H9 (cell line): ENCODE measurements at regions not wholly inside any gene's neighbourhood (a gene's known extent, or its start where the extent isn't known, plus 50 kb on each side); places are given as distances from the start of the nearest gene placed in this dataset.
"Not testable (repeated sequence)": the region's sequence is repeated elsewhere in the genome, so short reads cannot be mapped to it uniquely, and the experiment has no call there.

ENCODE experiments used
- DNase-seq: peaks from one replicate; pipeline ENCODE4 v3.0.0-alpha.2; 2017
- H2AFZ ChIP-seq: one replicate; pipeline ENCODE4 v1.6.1; 2013; ENCODE audit warnings: mild to moderate bottlenecking, low read length, control low read depth, moderate library complexity
- H2AK5ac ChIP-seq: 2 replicates; pipeline ENCODE4 v1.6.1; 2013; ENCODE audit warnings: low read length, control low read depth, mixed read lengths; ENCODE audit not compliant: insufficient read length
- H2BK120ac ChIP-seq: one replicate; pipeline ENCODE4 v1.6.1; 2013; ENCODE audit warnings: low read depth, mild to moderate bottlenecking, low read length, control low read depth, inconsistent platforms; ENCODE audit not compliant: poor library complexity, severe bottlenecking
- H2BK12ac ChIP-seq: 2 replicates; pipeline ENCODE4 v1.6.1; 2013; ENCODE audit warnings: low read length, control low read depth, mixed read lengths, low read depth; ENCODE audit not compliant: insufficient read length
- H2BK15ac ChIP-seq: 2 replicates; pipeline ENCODE4 v1.6.1; 2013; ENCODE audit warnings: low read depth, low read length, control low read depth
- H2BK20ac ChIP-seq: one replicate; pipeline ENCODE4 v1.6.1; 2013; ENCODE audit warnings: low read depth, mild to moderate bottlenecking, low read length, control low read depth, inconsistent platforms; ENCODE audit not compliant: poor library complexity, severe bottlenecking
- H2BK5ac ChIP-seq: 2 replicates; pipeline ENCODE4 v1.6.1; 2013; ENCODE audit warnings: low read length, control low read depth, mixed read lengths; ENCODE audit not compliant: insufficient read length
- H3K14ac ChIP-seq: 2 replicates; pipeline ENCODE4 v1.6.1; 2013; ENCODE audit warnings: low read length, control low read depth; ENCODE audit not compliant: insufficient read depth
- H3K18ac ChIP-seq: 2 replicates; pipeline ENCODE4 v1.6.1; 2013; ENCODE audit warnings: low read depth, mild to moderate bottlenecking, mixed read lengths, low read length, control low read depth; ENCODE audit not compliant: insufficient read length
- H3K23ac ChIP-seq: 2 replicates; pipeline ENCODE4 v1.6.1; 2013; ENCODE audit warnings: low read length, control low read depth, mixed read lengths, low read depth; ENCODE audit not compliant: insufficient read length
- H3K23me2 ChIP-seq: 2 replicates; pipeline ENCODE4 v1.6.1; 2013; ENCODE audit warnings: low read depth, mild to moderate bottlenecking, mixed read lengths, low read length, control low read depth; ENCODE audit not compliant: insufficient read length, poor library complexity, severe bottlenecking
- H3K27ac ChIP-seq: 2 replicates; pipeline ENCODE4 v1.5.1; 2013; ENCODE audit warnings: low read length, control low read depth, mixed read lengths, low read depth; ENCODE audit not compliant: insufficient read length
- H3K27me3 ChIP-seq: 2 replicates; pipeline ENCODE4 v1.6.1; 2013; ENCODE audit warnings: low read length, control low read depth, inconsistent platforms; ENCODE audit not compliant: insufficient read depth
- H3K4ac ChIP-seq: 2 replicates; pipeline ENCODE4 v1.6.1; 2013; ENCODE audit warnings: low read depth, mild to moderate bottlenecking, control low read depth, inconsistent platforms, low read length, moderate library complexity
- H3K4me1 ChIP-seq: 2 replicates; pipeline ENCODE4 v1.6.1; 2013; ENCODE audit warnings: low read length, control low read depth, inconsistent platforms; ENCODE audit not compliant: insufficient read depth
- H3K4me2 ChIP-seq: 2 replicates; pipeline ENCODE4 v1.6.1; 2013; ENCODE audit warnings: low read length, control low read depth, mixed read lengths; ENCODE audit not compliant: insufficient read length, insufficient read depth
- H3K56ac ChIP-seq: 2 replicates; pipeline ENCODE4 v1.6.1; 2013; ENCODE audit warnings: low read depth, mild to moderate bottlenecking, mixed read lengths, low read length, control low read depth; ENCODE audit not compliant: insufficient read length
- H3K79me1 ChIP-seq: 2 replicates; pipeline ENCODE4 v1.6.1; 2013; ENCODE audit warnings: low read depth, mild to moderate bottlenecking, moderate library complexity, low read length, control low read depth, inconsistent platforms; ENCODE audit not compliant: insufficient read depth, poor library complexity, severe bottlenecking
- H3K79me2 ChIP-seq: 2 replicates; pipeline ENCODE4 v1.6.1; 2013; ENCODE audit warnings: low read length, control low read depth, inconsistent platforms; ENCODE audit not compliant: insufficient read depth
- H3K9ac ChIP-seq: 2 replicates; pipeline ENCODE4 v1.6.1; 2013; ENCODE audit warnings: low read length, control low read depth, mixed read lengths; ENCODE audit not compliant: insufficient read length; ENCODE audit errors: extremely low read depth
- H3K9me3 ChIP-seq: one replicate; pipeline ENCODE4 v1.6.1; 2013; ENCODE audit warnings: low read depth, low read length, inconsistent platforms; ENCODE audit not compliant: control insufficient read depth
- H3T11ph ChIP-seq: one replicate; pipeline ENCODE4 v1.6.1; 2013; ENCODE audit warnings: mild to moderate bottlenecking, low read length, control low read depth, inconsistent platforms
- H4K20me1 ChIP-seq: one replicate; pipeline ENCODE4 v1.6.1; 2013; ENCODE audit not compliant: control insufficient read depth, insufficient read length, insufficient read depth
- H4K5ac ChIP-seq: 2 replicates; pipeline ENCODE4 v1.6.1; 2013; ENCODE audit warnings: low read depth, mild to moderate bottlenecking, mixed read lengths, low read length, control low read depth; ENCODE audit not compliant: insufficient read length
- H4K8ac ChIP-seq: replicated peaks from 2 replicates; pipeline ENCODE4 v1.6.1; 2013; ENCODE audit warnings: low read length, control low read depth, mixed read lengths, low read depth; ENCODE audit not compliant: insufficient read length
- H4K91ac ChIP-seq: 2 replicates; pipeline ENCODE4 v1.6.1; 2013; ENCODE audit warnings: low read depth, mild to moderate bottlenecking, moderate library complexity, mixed read lengths, low read length, control low read depth; ENCODE audit not compliant: insufficient read length
- H3K27ac Mint-ChIP-seq, 3 experiments: 2 replicates in 2 of 3; 3 replicates in 1 of 3; pipeline ENCODE4 v1.8.0; 2020 to 2021; ENCODE audit warnings: mixed read lengths in 3 of 3, mild to moderate bottlenecking in 1 of 3, moderate library complexity in 1 of 3
- H3K27me3 Mint-ChIP-seq: 2 replicates; pipeline ENCODE4 v1.8.0; 2021; ENCODE audit warnings: low read depth, mild to moderate bottlenecking, moderate library complexity, mixed read lengths
- H3K36me3 Mint-ChIP-seq, 3 experiments: 2 replicates in 2 of 3; 3 replicates in 1 of 3; pipeline ENCODE4 v1.8.0; 2020 to 2021; ENCODE audit warnings: low read depth in 3 of 3, mixed read lengths in 3 of 3; ENCODE audit not compliant: insufficient read depth in 1 of 3
- H3K4me1 Mint-ChIP-seq, 2 experiments: 2 replicates each; pipeline ENCODE4 v1.8.0; 2020; ENCODE audit warnings: mixed read lengths in 2 of 2
- H3K4me3 Mint-ChIP-seq, 2 experiments: 2 replicates in 1 of 2; 3 replicates in 1 of 2; pipeline ENCODE4 v1.8.0; 2020 to 2021; ENCODE audit warnings: mild to moderate bottlenecking in 2 of 2, mixed read lengths in 2 of 2, moderate library complexity in 1 of 2
- H3K9me3 Mint-ChIP-seq, 2 experiments: 2 replicates in 1 of 2; 3 replicates in 1 of 2; pipeline ENCODE4 v1.8.0; 2020; ENCODE audit warnings: mild to moderate bottlenecking in 2 of 2, mixed read lengths in 2 of 2, moderate library complexity in 1 of 2
- WGBS: extraction: QIAGEN DNeasy Blood & Tissue Kit; methylation state at CpG from one replicate; pipeline ENCODE4 v1.1.7; 2013; ENCODE audit warnings: missing lambda C conversion rate, low lambda C conversion rate, mixed read lengths; ENCODE audit not compliant: insufficient read length; ENCODE audit errors: extremely low coverage; 5-methylcytosine and 5-hydroxymethylcytosine counted together
- TF ChIP-seq, protein P1 (sequence below): fragments of 200-600 bp; sonication (generic); conservative IDR thresholded peaks from 3 replicates; pipeline ENCODE4 v1.8.0; 2021; ENCODE audit warnings: antibody characterized with exemption, mild to moderate bottlenecking

DNA sequence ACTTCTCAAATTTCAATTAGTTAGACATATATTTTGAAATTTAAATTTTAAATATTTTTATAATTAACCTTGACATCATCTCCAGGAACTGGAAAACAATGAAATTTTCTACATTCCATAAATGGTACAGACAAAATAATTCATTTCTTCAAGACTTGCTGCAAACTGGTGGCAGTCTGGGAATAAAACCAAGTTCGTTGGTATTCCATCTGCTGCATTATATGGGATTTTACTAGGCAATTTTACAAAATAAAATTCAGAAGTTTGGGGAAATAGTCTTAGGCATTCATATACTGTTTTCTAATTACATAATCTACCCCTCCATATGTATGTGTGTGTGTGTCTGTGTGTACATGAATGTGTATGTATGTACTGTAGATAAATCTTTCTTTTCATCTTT, 984.6 kb upstream of the KCND2 start:
- Mint-ChIP-seq H3K27me3 (no peaks in the 10 kb centered on the region), H3K27ac (no peak overlapping the region), H3K4me3 (no peak overlapping the region), H3K9me3 (no peaks in the 10 kb centered on the region), H3K4me1 (no peaks in the 10 kb centered on the region), H3K36me3 (no peaks in the 10 kb centered on the region)
- Histone ChIP-seq H3K23ac (no peak overlapping the region), H3K9ac (no peak overlapping the region), H2BK120ac (no peak overlapping the region), H4K5ac (no peak overlapping the region), H3K4ac (no peak overlapping the region), H3K27me3 (no peaks in the 10 kb centered on the region), H3K79me2 (no peaks in the 10 kb centered on the region), H2AFZ (no peak overlapping the region), H3K9me3 (no peaks in the 10 kb centered on the region), H2BK5ac (no peak overlapping the region), H3K18ac (no peak overlapping the region), H3K4me1 (no peaks in the 10 kb centered on the region), H3K27ac (no peak overlapping the region), H4K20me1 (no peaks in the 10 kb centered on the region), H3T11ph (no peak overlapping the region), H3K79me1 (no peaks in the 10 kb centered on the region), H4K91ac (no peak overlapping the region), H3K23me2 (no peaks in the 10 kb centered on the region), H2AK5ac (no peak overlapping the region), H3K56ac (no peak overlapping the region), H2BK12ac (no peak overlapping the region), H2BK20ac (no peak overlapping the region), H3K4me2 (no peak overlapping the region), H4K8ac (no peak overlapping the region), H2BK15ac (no peak overlapping the region), H3K14ac (no peak overlapping the region)
- DNase-seq = no peak
- WGBS = no CpG with 5 or more reads among the region's 1 CpG
- TF ChIP-seq, protein P1, sequence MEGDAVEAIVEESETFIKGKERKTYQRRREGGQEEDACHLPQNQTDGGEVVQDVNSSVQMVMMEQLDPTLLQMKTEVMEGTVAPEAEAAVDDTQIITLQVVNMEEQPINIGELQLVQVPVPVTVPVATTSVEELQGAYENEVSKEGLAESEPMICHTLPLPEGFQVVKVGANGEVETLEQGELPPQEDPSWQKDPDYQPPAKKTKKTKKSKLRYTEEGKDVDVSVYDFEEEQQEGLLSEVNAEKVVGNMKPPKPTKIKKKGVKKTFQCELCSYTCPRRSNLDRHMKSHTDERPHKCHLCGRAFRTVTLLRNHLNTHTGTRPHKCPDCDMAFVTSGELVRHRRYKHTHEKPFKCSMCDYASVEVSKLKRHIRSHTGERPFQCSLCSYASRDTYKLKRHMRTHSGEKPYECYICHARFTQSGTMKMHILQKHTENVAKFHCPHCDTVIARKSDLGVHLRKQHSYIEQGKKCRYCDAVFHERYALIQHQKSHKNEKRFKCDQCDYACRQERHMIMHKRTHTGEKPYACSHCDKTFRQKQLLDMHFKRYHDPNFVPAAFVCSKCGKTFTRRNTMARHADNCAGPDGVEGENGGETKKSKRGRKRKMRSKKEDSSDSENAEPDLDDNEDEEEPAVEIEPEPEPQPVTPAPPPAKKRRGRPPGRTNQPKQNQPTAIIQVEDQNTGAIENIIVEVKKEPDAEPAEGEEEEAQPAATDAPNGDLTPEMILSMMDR = no peak

DNA sequence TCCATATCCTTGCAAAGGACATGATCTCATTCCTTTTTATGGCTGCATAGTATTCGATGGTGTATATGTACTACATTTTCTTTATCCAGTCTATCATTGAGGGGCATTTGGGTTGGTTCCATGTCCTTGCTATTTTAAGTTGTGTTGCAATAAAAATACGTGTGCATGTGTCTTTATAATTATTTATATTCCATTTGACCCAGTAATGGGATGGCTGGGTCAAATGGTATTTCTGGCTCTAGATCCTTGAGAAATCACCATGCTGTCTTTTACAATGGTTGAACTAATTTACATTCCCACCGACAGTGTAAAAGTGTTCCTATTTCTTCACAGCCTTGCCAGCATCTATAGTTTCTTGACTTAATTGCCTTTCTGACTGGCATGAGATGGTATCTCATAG, 972.6 kb upstream of the KCND2 start:
- not testable (repeated sequence) for H2BK5ac ChIP-seq, H3K4me1 Mint-ChIP-seq, H3K27me3 ChIP-seq, H3K4me2 ChIP-seq, H3K27ac Mint-ChIP-seq, H3K14ac ChIP-seq, H3K18ac ChIP-seq, H3T11ph ChIP-seq, H2BK12ac ChIP-seq, H2BK15ac ChIP-seq, DNase-seq, H3K36me3 Mint-ChIP-seq, H3K9me3 Mint-ChIP-seq, H3K56ac ChIP-seq, H2AK5ac ChIP-seq, H3K79me2 ChIP-seq, H3K23me2 ChIP-seq, H2AFZ ChIP-seq, H3K23ac ChIP-seq, H3K27ac ChIP-seq, H3K9ac ChIP-seq, H3K79me1 ChIP-seq, H3K4me1 ChIP-seq, H3K4ac ChIP-seq, H4K5ac ChIP-seq, H3K27me3 Mint-ChIP-seq, H4K20me1 ChIP-seq, H2BK120ac ChIP-seq, H2BK20ac ChIP-seq, H3K9me3 ChIP-seq, H3K4me3 Mint-ChIP-seq, H4K8ac ChIP-seq, H4K91ac ChIP-seq
- WGBS = no CpG with 5 or more reads among the region's 3 CpGs
